ENCODE measurements at regions not wholly inside any gene's neighbourhood (a gene's known extent, or its start where the extent isn't known, plus 50 kb on each side); places are given as distances from the start of the nearest gene placed in this dataset.

DNA sequence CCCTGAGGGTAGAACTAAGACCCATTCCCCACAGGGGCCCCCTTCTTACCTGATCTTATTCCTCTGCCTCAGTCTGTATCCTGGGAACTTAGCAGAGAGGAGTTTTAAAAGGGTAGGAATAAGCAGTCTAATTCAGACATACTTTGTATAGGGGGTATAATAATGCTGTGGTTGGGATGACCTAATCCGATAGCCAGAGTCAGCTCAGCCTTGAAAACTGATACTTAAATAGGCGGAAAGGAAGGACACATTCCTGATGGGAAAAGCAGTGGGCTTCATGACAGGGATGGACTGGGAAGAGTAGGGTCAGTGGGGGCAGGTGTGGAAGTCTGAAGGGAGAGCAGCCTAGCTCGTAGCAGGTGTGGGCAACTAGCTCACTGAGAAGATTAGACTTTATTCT, 52.2 kb upstream of the TESK1 start:
- TF ChIP-seq CTCF (IDR thresholded peaks at IDR 0.05): no peak
- no peak for TF ChIP-seq POLR2A (IDR thresholded peaks at IDR 0.05)

Data from heart left ventricle (tissue), 13 donors.